Neutrophil (primary cell): ENCODE measurements at regions not wholly inside any gene's neighbourhood (a gene's known extent, or its start where the extent isn't known, plus 50 kb on each side); places are given as distances from the start of the nearest gene placed in this dataset.
"Not testable (repeated sequence)": the region's sequence is repeated elsewhere in the genome, so short reads cannot be mapped to it uniquely, and the experiment has no call there.

Experiments
- H3K27ac ChIP-seq: fragments of 200-600 bp; sonication (generic); 2 replicates; pipeline ENCODE4 v1.5.1; 2016; ENCODE audit warnings: mild to moderate bottlenecking, moderate library complexity
- H3K27me3 ChIP-seq: fragments of 200-600 bp; sonication (generic); 2 replicates; pipeline ENCODE4 v1.6.0; 2016; ENCODE audit warnings: mild to moderate bottlenecking
- H3K36me3 ChIP-seq: fragments of 200-600 bp; sonication (generic); 2 replicates; pipeline ENCODE4 v1.5.1; 2017
- H3K4me1 ChIP-seq, 2 experiments: fragments of 200-600 bp in 1 of 2; sonication (generic) in 1 of 2; 1 replicate in 1 of 2; 2 replicates in 1 of 2; pipeline versions ENCODE4 v1.5.1 to v1.6.1; 2013 to 2016; ENCODE audit warnings: low read depth in 1 of 2, low read length in 1 of 2, mild to moderate bottlenecking in 1 of 2, moderate library complexity in 1 of 2; ENCODE audit not compliant: control insufficient read depth in 1 of 2, insufficient read depth in 1 of 2
- H3K4me3 ChIP-seq, 2 experiments: fragments of 200-600 bp in 1 of 2; sonication (generic) in 1 of 2; 1 replicate in 1 of 2; 2 replicates in 1 of 2; pipeline ENCODE4 v1.5.1; 2013 to 2016; ENCODE audit warnings: low read depth in 1 of 2, low read length in 1 of 2, mild to moderate bottlenecking in 1 of 2, moderate library complexity in 1 of 2
- H3K9me3 ChIP-seq: fragments of 200-600 bp; sonication (generic); 2 replicates; pipeline ENCODE4 v1.5.1; 2016
- CTCF ChIP-seq: fragments of 200-600 bp; sonication (generic); IDR thresholded peaks from 2 replicates; pipeline ENCODE4 v1.5.1; 2016; ENCODE audit warnings: antibody characterized with exemption

- Histone ChIP-seq H3K36me3 (no peaks in the 10 kb centered on the region), H3K4me1 (no peaks in the 10 kb centered on the region)
- no peak for TF ChIP-seq CTCF
These were observed 156.8 kb upstream of the TMEM260 start for GRCh38 chr14:56422703-56423213.

GRCh38 chr14:56423544-56423943 lies 156.1 kb upstream of the TMEM260 start:
- Histone ChIP-seq H3K4me1 (no peaks in the 10 kb centered on the region), H3K4me3 (no peak overlapping the region)

More at GRCh38 chr14:56422703-56423213, 156.8 kb upstream of the TMEM260 start:
- H3K4me3 ChIP-seq, result no peak overlapping the region
- no peaks in the 10 kb centered on the region for H3K27me3 ChIP-seq
- H3K9me3 ChIP-seq, result no peaks in the 10 kb centered on the region
- no peak overlapping the region for H3K27ac ChIP-seq

GRCh38 chr14:56431013-56431412 lies 148.6 kb upstream of the TMEM260 start:
- H3K27ac ChIP-seq, result no peak overlapping the region
- H3K27me3 ChIP-seq, result no peaks in the 10 kb centered on the region
- H3K36me3 ChIP-seq, result no peaks in the 10 kb centered on the region
- H3K4me3 ChIP-seq, result no peak overlapping the region
- no peaks in the 10 kb centered on the region for H3K9me3 ChIP-seq
- TF ChIP-seq CTCF, result no peak
- H3K4me1 ChIP-seq, result no peaks in the 10 kb centered on the region

More at GRCh38 chr14:56423544-56423943, 156.1 kb upstream of the TMEM260 start:
- TF ChIP-seq CTCF, result no peak
- H3K9me3 ChIP-seq, result no peaks in the 10 kb centered on the region
- H3K27ac ChIP-seq, result no peak overlapping the region
- H3K36me3 ChIP-seq, result no peaks in the 10 kb centered on the region
- no peaks in the 10 kb centered on the region for H3K27me3 ChIP-seq

- Histone ChIP-seq H3K9me3 (no peaks in the 10 kb centered on the region), H3K4me1 (no peaks in the 10 kb centered on the region), H3K4me3 (no peak overlapping the region), H3K27me3 (peaks cover 14% of the 10 kb centered on the region), H3K36me3 (no peaks in the 10 kb centered on the region), H3K27ac (no peak overlapping the region)
- TF ChIP-seq CTCF, result no peak
These were observed 129.9 kb upstream of the TMEM260 start for GRCh38 chr14:56449670-56450213.

- peaks cover 10% of the 10 kb centered on the region for H3K27me3 ChIP-seq
- TF ChIP-seq CTCF, result no peak
- H3K4me1 ChIP-seq, result no peaks in the 10 kb centered on the region
- no peaks in the 10 kb centered on the region for H3K9me3 ChIP-seq
- H3K4me3 ChIP-seq, result no peak overlapping the region
- H3K27ac ChIP-seq, result no peak overlapping the region
- H3K36me3 ChIP-seq, result no peaks in the 10 kb centered on the region
These were observed 126.7 kb upstream of the TMEM260 start for GRCh38 chr14:56452940-56453339.

- not testable (repeated sequence) for H3K36me3 ChIP-seq, H3K27me3 ChIP-seq, H3K4me3 ChIP-seq, H3K27ac ChIP-seq, H3K9me3 ChIP-seq, H3K4me1 ChIP-seq
These were observed 124.9 kb upstream of the TMEM260 start for GRCh38 chr14:56454680-56455079.
